B cell (primary cell): ENCODE measurements at regions not wholly inside any gene's neighbourhood (a gene's known extent, or its start where the extent isn't known, plus 50 kb on each side); places are given as distances from the start of the nearest gene placed in this dataset.

Experiments used
- ATAC-seq: fragments of 200-7000 bp; cut with Tn5 transposase; one replicate; pipeline ENCODE4 v1.10.0; 2021; ENCODE audit warnings: low read depth, mild to moderate bottlenecking, moderate number of reproducible peaks, moderate library complexity
- CTCF ChIA-PET: fragments of 350-600 bp; sonication (Branson Sonifier 250); formaldehyde crosslinking; loops from one replicate; lab custom pipeline; 2021; ENCODE audit warnings: antibody characterized with exemption, inconsistent platforms; lab: Charles Lee
- POLR2A ChIA-PET: fragments of 350-600 bp; sonication (Branson Sonifier 250); formaldehyde crosslinking; loops from one replicate; lab custom pipeline; 2021; ENCODE audit warnings: antibody characterized with exemption; lab: Charles Lee
- DNase-seq: peaks from one replicate; pipeline ENCODE4 v3.0.0; 2013
- H2AFZ ChIP-seq: 2 replicates; pipeline ENCODE4 v1.6.1; 2012; ENCODE audit warnings: mild to moderate bottlenecking, low read depth, low read length; ENCODE audit not compliant: insufficient read depth, poor library complexity, severe bottlenecking
- H3K27ac ChIP-seq, 2 donors: 1 replicate in 1 of 2; 2 replicates in 1 of 2; pipeline ENCODE4 v1.5.1; 2012 to 2013; ENCODE audit warnings: low read length in 2 of 2, mild to moderate bottlenecking in 2 of 2, moderate library complexity in 1 of 2
- H3K27me3 ChIP-seq, 4 experiments: fragments of 200-600 bp in 1 of 4; sonication (generic) in 1 of 4; replicated peaks in 1 of 4; 1 replicate in 2 of 4; 2 replicates in 2 of 4; pipeline versions ENCODE4 v1.6.1 to v1.7.0; 2013 to 2016; ENCODE audit warnings: low read length in 3 of 4, mild to moderate bottlenecking in 2 of 4, mixed read lengths in 1 of 4, moderate library complexity in 1 of 4; ENCODE audit not compliant: insufficient read depth in 4 of 4, control insufficient read depth in 3 of 4; ENCODE audit errors: control extremely low read depth in 1 of 4
- H3K36me3 ChIP-seq, 2 experiments: replicated peaks in 1 of 2; 1 replicate in 1 of 2; 2 replicates in 1 of 2; pipeline versions ENCODE4 v1.6.1 to v1.7.1; 2013; ENCODE audit warnings: low read length in 1 of 2; ENCODE audit not compliant: insufficient read depth in 2 of 2, control insufficient read depth in 1 of 2; ENCODE audit errors: control extremely low read depth in 1 of 2, extremely low read depth in 1 of 2
- H3K4me1 ChIP-seq, 2 donors: fragments of 200-600 bp in 1 of 2; sonication (generic) in 1 of 2; 1 replicate in 1 of 2; 2 replicates in 1 of 2; pipeline versions ENCODE4 v1.5.1 to v1.6.1; 2013 to 2017; ENCODE audit warnings: low read length in 2 of 2; ENCODE audit not compliant: control insufficient read depth in 2 of 2, insufficient read depth in 2 of 2
- H3K4me2 ChIP-seq: replicated peaks from 2 replicates; pipeline ENCODE3; 2012; ENCODE audit warnings: mild to moderate bottlenecking, low read depth, low read length; ENCODE audit not compliant: poor library complexity, severe bottlenecking
- H3K4me3 ChIP-seq, 5 experiments: fragments of 200-600 bp in 1 of 5; sonication (generic) in 1 of 5; 1 replicate in 3 of 5; 2 replicates in 2 of 5; pipeline versions ENCODE4 v1.5.1 to v1.7.0; 2011 to 2016; ENCODE audit warnings: low read length in 4 of 5, mild to moderate bottlenecking in 4 of 5, low read depth in 2 of 5, control low read depth in 1 of 5, moderate library complexity in 1 of 5; ENCODE audit not compliant: insufficient read depth in 1 of 5; ENCODE audit errors: control extremely low read depth in 1 of 5, extremely low read depth in 1 of 5
- H3K79me2 ChIP-seq: fragments of 200-600 bp; sonication (generic); one replicate; pipeline ENCODE4 v1.6.0; 2016; ENCODE audit warnings: low read length; ENCODE audit not compliant: control insufficient read depth, insufficient read depth
- H3K9ac ChIP-seq: fragments of 200-600 bp; sonication (generic); 2 replicates; pipeline ENCODE4 v1.6.1; 2017; ENCODE audit warnings: mild to moderate bottlenecking, low read length, moderate library complexity
- H3K9me3 ChIP-seq, 3 donors: one replicate each; pipeline versions ENCODE4 v1.6.1 to v1.7.1; 2013; ENCODE audit warnings: low read length in 2 of 3; ENCODE audit not compliant: control insufficient read depth in 2 of 3, insufficient read depth in 1 of 3; ENCODE audit errors: control extremely low read depth in 1 of 3
- H4K20me1 ChIP-seq: 2 replicates; pipeline ENCODE4 v1.6.0; 2012; ENCODE audit warnings: mild to moderate bottlenecking, low read length; ENCODE audit not compliant: insufficient read depth, control insufficient read depth, poor library complexity, severe bottlenecking
- H3K27ac Mint-ChIP-seq: one replicate; pipeline ENCODE4 v1.8.0; 2021; ENCODE audit warnings: mixed read lengths
- H3K27me3 Mint-ChIP-seq: one replicate; pipeline ENCODE4 v1.8.0; 2021; ENCODE audit warnings: mixed read lengths
- H3K4me1 Mint-ChIP-seq: one replicate; pipeline ENCODE4 v1.8.0; 2021; ENCODE audit warnings: mixed read lengths
- H3K4me3 Mint-ChIP-seq: one replicate; pipeline ENCODE4 v1.8.0; 2021; ENCODE audit warnings: mixed read lengths
- H3K9me3 Mint-ChIP-seq: one replicate; pipeline ENCODE4 v1.8.0; 2022; ENCODE audit warnings: mixed read lengths; ENCODE audit not compliant: insufficient read depth
- CTCF ChIP-seq: fragments of 200-600 bp; IDR thresholded peaks from one replicate; pipeline ENCODE4 v1.8.0; 2022; ENCODE audit warnings: antibody characterized with exemption, mild to moderate bottlenecking
- EZH2 ChIP-seq: IDR thresholded peaks from 2 replicates; pipeline ENCODE4 v1.6.1; 2012; ENCODE audit warnings: borderline replicate concordance, low read depth, mild to moderate bottlenecking, moderate library complexity, low read length; ENCODE audit not compliant: insufficient read depth, poor library complexity, severe bottlenecking
- WGBS: methylation state at CpG from one replicate; pipeline ENCODE4 v1.1.5; 2013; ENCODE audit warnings: missing lambda C conversion rate; ENCODE audit not compliant: insufficient coverage; 5-methylcytosine and 5-hydroxymethylcytosine counted together
- intact Hi-C: fragments of 100-400 bp; cut with micrococcal nuclease; formaldehyde crosslinking; loops from one replicate; pipeline ENCODE4 v1.10.0; 2022

GRCh38 chr16:9268446-9268845 lies 177.0 kb downstream of the HAPSTR1 start:
- no peaks in the 10 kb centered on the region for H3K79me2 ChIP-seq
- 74% methylated on average over 2 of the region's 4 CpGs for WGBS
- DNase-seq, result no peak
- Mint-ChIP-seq H3K27ac (no peak overlapping the region), H3K4me1 (no peaks in the 10 kb centered on the region), H3K9me3 (peaks cover 6% of the 10 kb centered on the region), H3K4me3 (no peak overlapping the region), H3K27me3 (peaks cover 44% of the 10 kb centered on the region)
- ChIA-PET POLR2A (no interaction called here), CTCF (no interaction called here)
- H3K36me3 ChIP-seq, result no peaks in the 10 kb centered on the region
- ATAC-seq, result no peak
- intact Hi-C loops, result no loop called here
- H4K20me1 ChIP-seq, result no peaks in the 10 kb centered on the region
- H3K9ac ChIP-seq, result no peak overlapping the region
- peaks cover 0 to 5% (median under 1%) of the 10 kb centered on the region in 4 experiments for H3K27me3 ChIP-seq
- H2AFZ ChIP-seq, result no peak overlapping the region
- TF ChIP-seq EZH2, result no peak
- H3K4me3 ChIP-seq, result no peak overlapping the region
- no peak overlapping the region for H3K27ac ChIP-seq
- no peak overlapping the region for H3K4me2 ChIP-seq
- no peaks in the 10 kb centered on the region for H3K9me3 ChIP-seq
- no peaks in the 10 kb centered on the region for H3K4me1 ChIP-seq

GRCh38 chr16:9270424-9270823 lies 179.0 kb downstream of the HAPSTR1 start:
- CTCF ChIA-PET, result no interaction called here
- no peaks in the 10 kb centered on the region for H3K4me1 Mint-ChIP-seq
- H3K27ac Mint-ChIP-seq, result no peak overlapping the region
- H3K4me3 Mint-ChIP-seq, result no peak overlapping the region
- Histone ChIP-seq H2AFZ (no peak overlapping the region), H3K9ac (no peak overlapping the region), H3K4me2 (no peak overlapping the region), H3K79me2 (no peaks in the 10 kb centered on the region), H3K27ac (no peak overlapping the region), H3K36me3 (no peaks in the 10 kb centered on the region), H4K20me1 (no peaks in the 10 kb centered on the region), H3K27me3 (peaks cover 0 to 5% (median under 1%) of the 10 kb centered on the region in 4 experiments), H3K9me3 (no peaks in the 10 kb centered on the region), H3K4me3 (no peak overlapping the region), H3K4me1 (no peaks in the 10 kb centered on the region)
- H3K9me3 Mint-ChIP-seq, result peaks cover 6% of the 10 kb centered on the region
- no CpG with 5 or more reads among the region's 2 CpGs for WGBS
- POLR2A ChIA-PET, result no interaction called here
- H3K27me3 Mint-ChIP-seq, result peaks cover 47% of the 10 kb centered on the region
- no peak for DNase-seq
- ATAC-seq, result no peak
- intact Hi-C loops, result no loop called here
- TF ChIP-seq CTCF (no peak), EZH2 (no peak)
